H9 (cell line): ENCODE measurements at regions not wholly inside any gene's neighbourhood (a gene's known extent, or its start where the extent isn't known, plus 50 kb on each side); places are given as distances from the start of the nearest gene placed in this dataset.

Source experiments
- DNase-seq: peaks from one replicate; pipeline ENCODE4 v3.0.0-alpha.2; 2017
- H2AFZ ChIP-seq: one replicate; pipeline ENCODE4 v1.6.1; 2013; ENCODE audit warnings: mild to moderate bottlenecking, low read length, control low read depth, moderate library complexity
- H2AK5ac ChIP-seq: 2 replicates; pipeline ENCODE4 v1.6.1; 2013; ENCODE audit warnings: low read length, control low read depth, mixed read lengths; ENCODE audit not compliant: insufficient read length
- H2BK120ac ChIP-seq: one replicate; pipeline ENCODE4 v1.6.1; 2013; ENCODE audit warnings: low read depth, mild to moderate bottlenecking, low read length, control low read depth, inconsistent platforms; ENCODE audit not compliant: poor library complexity, severe bottlenecking
- H2BK12ac ChIP-seq: 2 replicates; pipeline ENCODE4 v1.6.1; 2013; ENCODE audit warnings: low read length, control low read depth, mixed read lengths, low read depth; ENCODE audit not compliant: insufficient read length
- H2BK15ac ChIP-seq: 2 replicates; pipeline ENCODE4 v1.6.1; 2013; ENCODE audit warnings: low read depth, low read length, control low read depth
- H2BK20ac ChIP-seq: one replicate; pipeline ENCODE4 v1.6.1; 2013; ENCODE audit warnings: low read depth, mild to moderate bottlenecking, low read length, control low read depth, inconsistent platforms; ENCODE audit not compliant: poor library complexity, severe bottlenecking
- H2BK5ac ChIP-seq: 2 replicates; pipeline ENCODE4 v1.6.1; 2013; ENCODE audit warnings: low read length, control low read depth, mixed read lengths; ENCODE audit not compliant: insufficient read length
- H3K14ac ChIP-seq: 2 replicates; pipeline ENCODE4 v1.6.1; 2013; ENCODE audit warnings: low read length, control low read depth; ENCODE audit not compliant: insufficient read depth
- H3K18ac ChIP-seq: 2 replicates; pipeline ENCODE4 v1.6.1; 2013; ENCODE audit warnings: low read depth, mild to moderate bottlenecking, mixed read lengths, low read length, control low read depth; ENCODE audit not compliant: insufficient read length
- H3K23ac ChIP-seq: 2 replicates; pipeline ENCODE4 v1.6.1; 2013; ENCODE audit warnings: low read length, control low read depth, mixed read lengths, low read depth; ENCODE audit not compliant: insufficient read length
- H3K23me2 ChIP-seq: 2 replicates; pipeline ENCODE4 v1.6.1; 2013; ENCODE audit warnings: low read depth, mild to moderate bottlenecking, mixed read lengths, low read length, control low read depth; ENCODE audit not compliant: insufficient read length, poor library complexity, severe bottlenecking
- H3K27ac ChIP-seq: 2 replicates; pipeline ENCODE4 v1.5.1; 2013; ENCODE audit warnings: low read length, control low read depth, mixed read lengths, low read depth; ENCODE audit not compliant: insufficient read length
- H3K27me3 ChIP-seq: 2 replicates; pipeline ENCODE4 v1.6.1; 2013; ENCODE audit warnings: low read length, control low read depth, inconsistent platforms; ENCODE audit not compliant: insufficient read depth
- H3K4ac ChIP-seq: 2 replicates; pipeline ENCODE4 v1.6.1; 2013; ENCODE audit warnings: low read depth, mild to moderate bottlenecking, control low read depth, inconsistent platforms, low read length, moderate library complexity
- H3K4me1 ChIP-seq: 2 replicates; pipeline ENCODE4 v1.6.1; 2013; ENCODE audit warnings: low read length, control low read depth, inconsistent platforms; ENCODE audit not compliant: insufficient read depth
- H3K4me2 ChIP-seq: 2 replicates; pipeline ENCODE4 v1.6.1; 2013; ENCODE audit warnings: low read length, control low read depth, mixed read lengths; ENCODE audit not compliant: insufficient read length, insufficient read depth
- H3K56ac ChIP-seq: 2 replicates; pipeline ENCODE4 v1.6.1; 2013; ENCODE audit warnings: low read depth, mild to moderate bottlenecking, mixed read lengths, low read length, control low read depth; ENCODE audit not compliant: insufficient read length
- H3K79me1 ChIP-seq: 2 replicates; pipeline ENCODE4 v1.6.1; 2013; ENCODE audit warnings: low read depth, mild to moderate bottlenecking, moderate library complexity, low read length, control low read depth, inconsistent platforms; ENCODE audit not compliant: insufficient read depth, poor library complexity, severe bottlenecking
- H3K79me2 ChIP-seq: 2 replicates; pipeline ENCODE4 v1.6.1; 2013; ENCODE audit warnings: low read length, control low read depth, inconsistent platforms; ENCODE audit not compliant: insufficient read depth
- H3K9ac ChIP-seq: 2 replicates; pipeline ENCODE4 v1.6.1; 2013; ENCODE audit warnings: low read length, control low read depth, mixed read lengths; ENCODE audit not compliant: insufficient read length; ENCODE audit errors: extremely low read depth
- H3K9me3 ChIP-seq: one replicate; pipeline ENCODE4 v1.6.1; 2013; ENCODE audit warnings: low read depth, low read length, inconsistent platforms; ENCODE audit not compliant: control insufficient read depth
- H3T11ph ChIP-seq: one replicate; pipeline ENCODE4 v1.6.1; 2013; ENCODE audit warnings: mild to moderate bottlenecking, low read length, control low read depth, inconsistent platforms
- H4K20me1 ChIP-seq: one replicate; pipeline ENCODE4 v1.6.1; 2013; ENCODE audit not compliant: control insufficient read depth, insufficient read length, insufficient read depth
- H4K5ac ChIP-seq: 2 replicates; pipeline ENCODE4 v1.6.1; 2013; ENCODE audit warnings: low read depth, mild to moderate bottlenecking, mixed read lengths, low read length, control low read depth; ENCODE audit not compliant: insufficient read length
- H4K8ac ChIP-seq: replicated peaks from 2 replicates; pipeline ENCODE4 v1.6.1; 2013; ENCODE audit warnings: low read length, control low read depth, mixed read lengths, low read depth; ENCODE audit not compliant: insufficient read length
- H4K91ac ChIP-seq: 2 replicates; pipeline ENCODE4 v1.6.1; 2013; ENCODE audit warnings: low read depth, mild to moderate bottlenecking, moderate library complexity, mixed read lengths, low read length, control low read depth; ENCODE audit not compliant: insufficient read length
- H3K27ac Mint-ChIP-seq, 3 experiments: 2 replicates in 2 of 3; 3 replicates in 1 of 3; pipeline ENCODE4 v1.8.0; 2020 to 2021; ENCODE audit warnings: mixed read lengths in 3 of 3, mild to moderate bottlenecking in 1 of 3, moderate library complexity in 1 of 3
- H3K27me3 Mint-ChIP-seq: 2 replicates; pipeline ENCODE4 v1.8.0; 2021; ENCODE audit warnings: low read depth, mild to moderate bottlenecking, moderate library complexity, mixed read lengths
- H3K36me3 Mint-ChIP-seq, 3 experiments: 2 replicates in 2 of 3; 3 replicates in 1 of 3; pipeline ENCODE4 v1.8.0; 2020 to 2021; ENCODE audit warnings: low read depth in 3 of 3, mixed read lengths in 3 of 3; ENCODE audit not compliant: insufficient read depth in 1 of 3
- H3K4me1 Mint-ChIP-seq, 2 experiments: 2 replicates each; pipeline ENCODE4 v1.8.0; 2020; ENCODE audit warnings: mixed read lengths in 2 of 2
- H3K4me3 Mint-ChIP-seq, 2 experiments: 2 replicates in 1 of 2; 3 replicates in 1 of 2; pipeline ENCODE4 v1.8.0; 2020 to 2021; ENCODE audit warnings: mild to moderate bottlenecking in 2 of 2, mixed read lengths in 2 of 2, moderate library complexity in 1 of 2
- H3K9me3 Mint-ChIP-seq, 2 experiments: 2 replicates in 1 of 2; 3 replicates in 1 of 2; pipeline ENCODE4 v1.8.0; 2020; ENCODE audit warnings: mild to moderate bottlenecking in 2 of 2, mixed read lengths in 2 of 2, moderate library complexity in 1 of 2
- CTCF ChIP-seq: fragments of 200-600 bp; sonication (generic); conservative IDR thresholded peaks from 3 replicates; pipeline ENCODE4 v1.8.0; 2021; ENCODE audit warnings: antibody characterized with exemption, mild to moderate bottlenecking
- WGBS: extraction: QIAGEN DNeasy Blood & Tissue Kit; methylation state at CpG from one replicate; pipeline ENCODE4 v1.1.7; 2013; ENCODE audit warnings: missing lambda C conversion rate, low lambda C conversion rate, mixed read lengths; ENCODE audit not compliant: insufficient read length; ENCODE audit errors: extremely low coverage; 5-methylcytosine and 5-hydroxymethylcytosine counted together

GRCh38 chr14:101506211-101506925 is 54.9 kb upstream of the DIO3 start:
- Mint-ChIP-seq H3K4me1 (no peaks in the 10 kb centered on the region), H3K27me3 (peaks cover 6% of the 10 kb centered on the region), H3K36me3 (no peaks in the 10 kb centered on the region), H3K27ac (no peak overlapping the region), H3K4me3 (no peak overlapping the region), H3K9me3 (peaks cover 0 to 4% of the 10 kb centered on the region in 2 experiments; a peak in 1 of 5 replicates)
- no peak overlapping the region for H2BK15ac ChIP-seq
- no peak overlapping the region for H2BK20ac ChIP-seq
- no peak overlapping the region for H3K4me2 ChIP-seq
- H3K56ac ChIP-seq: no peak overlapping the region
- H3K9me3 ChIP-seq: no peaks in the 10 kb centered on the region
- H4K5ac ChIP-seq: no peak overlapping the region
- DNase-seq: peak; percentile 17
- no peak overlapping the region for H3K18ac ChIP-seq
- H2AFZ ChIP-seq: no peak overlapping the region
- H3T11ph ChIP-seq: no peak overlapping the region
- no peak overlapping the region for H4K8ac ChIP-seq
- H3K27ac ChIP-seq: no peak overlapping the region
- no peak overlapping the region for H3K4ac ChIP-seq
- H3K9ac ChIP-seq: no peak overlapping the region
- H3K27me3 ChIP-seq: no peaks in the 10 kb centered on the region
- no peaks in the 10 kb centered on the region for H3K4me1 ChIP-seq
- no peak overlapping the region for H4K91ac ChIP-seq
- H2BK12ac ChIP-seq: no peak overlapping the region
- no peak overlapping the region for H3K14ac ChIP-seq
- no peak overlapping the region for H3K23ac ChIP-seq
- no peaks in the 10 kb centered on the region for H4K20me1 ChIP-seq
- H2BK5ac ChIP-seq: no peak overlapping the region
- WGBS: no CpG with 5 or more reads among the region's 13 CpGs
- H3K23me2 ChIP-seq: no peaks in the 10 kb centered on the region
- H3K79me2 ChIP-seq: no peaks in the 10 kb centered on the region
- H3K79me1 ChIP-seq: no peaks in the 10 kb centered on the region
- H2AK5ac ChIP-seq: no peak overlapping the region
- TF ChIP-seq CTCF: no peak
- H2BK120ac ChIP-seq: no peak overlapping the region
